HG03571 (cell line): ENCODE measurements at regions not wholly inside any gene's neighbourhood (a gene's known extent, or its start where the extent isn't known, plus 50 kb on each side); places are given as distances from the start of the nearest gene placed in this dataset.
"Not testable (repeated sequence)": the region's sequence is repeated elsewhere in the genome, so short reads cannot be mapped to it uniquely, and the experiment has no call there.

Experiments
- ATAC-seq: cut with Tn5 transposase; IDR thresholded peaks from one replicate; pipeline ENCODE4 v1.9.1; 2021; ENCODE audit not compliant: unreplicated experiment

DNA sequence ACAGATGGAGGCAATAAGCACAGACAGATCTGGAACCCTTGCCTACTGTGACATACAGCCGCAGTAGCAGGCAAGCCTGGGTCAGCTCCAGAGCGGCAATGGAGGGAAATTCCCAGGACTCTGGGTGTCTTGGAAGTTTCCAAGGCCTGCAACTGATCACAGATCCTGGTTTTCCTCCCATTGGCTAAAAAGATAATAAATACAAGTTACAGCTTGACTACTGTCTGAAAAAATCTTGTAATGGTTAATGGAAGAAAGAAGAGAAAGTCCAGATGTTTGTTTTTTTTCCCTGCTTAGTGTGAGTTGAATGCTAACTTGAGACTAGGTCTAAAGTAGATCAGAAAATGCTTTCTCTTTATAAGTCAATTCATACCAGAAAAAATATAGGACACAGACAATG, 307.6 kb downstream of the ALDH8A1 start:
- ATAC-seq = no peak

GRCh38 chr6:134640975-134641429, 308.9 kb downstream of the ALDH8A1 start:
- peak; percentile 86 for ATAC-seq

DNA sequence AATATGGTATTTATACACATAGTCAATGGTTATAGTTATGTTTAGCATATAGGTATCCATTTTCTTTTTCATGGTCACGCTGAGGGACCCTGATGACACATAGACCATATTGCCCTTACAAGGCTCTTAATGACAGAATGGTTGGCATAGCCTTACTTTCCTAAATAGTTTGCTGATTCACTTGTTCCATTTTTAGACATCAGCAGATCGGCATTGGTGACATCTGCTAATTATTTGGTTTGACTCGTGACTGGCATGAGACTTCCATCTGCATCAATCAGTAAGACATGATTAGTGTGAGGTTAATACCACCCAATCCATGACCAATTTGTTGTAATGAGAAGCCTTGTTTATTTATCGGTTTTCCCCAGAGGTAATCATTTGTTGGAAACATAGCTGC, 309.7 kb downstream of the ALDH8A1 start:
- no peak for ATAC-seq

DNA sequence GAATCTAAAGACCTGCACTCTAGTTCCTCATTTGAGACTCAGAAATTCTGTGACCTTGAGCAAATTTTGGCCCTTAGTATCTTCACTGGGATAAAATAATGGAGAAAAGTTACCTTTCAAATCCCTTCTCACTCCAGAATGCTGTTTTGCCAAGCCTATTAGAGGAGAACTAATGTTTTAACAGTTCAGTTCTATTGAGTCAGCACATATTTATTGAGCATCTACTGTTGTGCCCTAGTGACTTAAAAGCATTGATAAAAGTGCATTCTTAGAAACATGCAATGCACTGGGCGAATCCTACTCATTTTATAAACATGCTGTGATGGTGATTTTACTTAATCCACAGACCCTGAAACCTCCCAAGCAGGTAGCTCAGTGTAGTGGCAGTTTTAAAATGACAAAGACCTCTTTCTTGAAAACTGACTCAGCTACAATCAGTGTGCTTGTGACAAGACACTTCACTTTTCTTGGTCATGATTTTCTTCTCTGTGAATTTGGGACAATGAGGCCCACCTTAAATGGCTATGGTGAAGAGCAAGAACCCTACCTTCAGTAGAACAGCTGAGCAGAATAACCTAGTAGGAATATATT, 312.0 kb downstream of the ALDH8A1 start:
- no peak for ATAC-seq

GRCh38 chr6:134637282-134637681, 312.6 kb downstream of the ALDH8A1 start:
- ATAC-seq = no peak

DNA sequence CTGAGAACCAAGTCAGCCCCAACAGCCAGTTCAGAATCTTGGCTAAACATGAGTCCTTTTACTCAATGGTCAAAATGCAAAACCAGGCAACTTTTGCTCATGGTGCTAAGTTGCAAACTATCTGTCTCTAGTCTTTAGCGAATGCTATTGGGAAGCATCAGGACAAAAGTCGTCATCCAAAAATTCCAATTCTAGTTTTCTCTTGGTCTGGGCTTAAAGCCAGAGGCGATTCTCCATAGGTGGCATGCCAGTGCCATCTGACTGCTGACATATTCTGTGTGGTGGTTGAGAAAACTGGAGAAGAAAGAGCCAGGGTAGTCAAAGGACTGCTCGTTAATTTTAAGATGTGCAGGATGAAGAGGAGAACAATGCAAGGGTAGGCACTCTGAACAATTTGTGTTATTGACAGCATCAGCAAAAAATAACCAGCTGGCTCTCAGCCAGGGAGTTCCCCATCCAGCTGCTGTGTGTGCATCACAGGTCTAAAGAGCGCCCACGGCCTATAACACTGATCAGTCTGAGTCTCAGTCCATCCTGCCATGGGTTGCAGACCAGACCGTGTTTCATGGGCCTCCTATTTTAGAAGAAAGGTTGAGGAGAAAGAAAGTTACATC, 313.6 kb downstream of the ALDH8A1 start:
- no peak for ATAC-seq

DNA sequence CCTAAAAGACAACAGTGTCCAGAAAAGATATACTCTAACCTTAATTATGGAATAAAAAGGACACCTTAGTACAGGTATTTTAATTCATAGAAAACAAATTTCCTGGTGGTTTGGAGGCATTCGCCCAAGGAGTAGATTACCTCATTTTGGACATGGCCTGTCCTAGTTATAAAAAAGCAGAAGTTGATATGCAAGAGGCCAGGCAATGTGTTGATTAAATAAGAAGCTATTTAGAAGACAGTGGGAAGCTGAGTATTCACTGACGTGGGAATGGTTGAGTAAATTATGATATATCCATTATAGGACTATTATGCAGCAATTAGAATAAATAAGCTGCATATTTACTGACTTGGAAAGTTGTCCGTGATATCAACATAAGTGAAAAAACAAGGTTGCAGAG, 314.9 kb downstream of the ALDH8A1 start:
- ATAC-seq = no peak

DNA sequence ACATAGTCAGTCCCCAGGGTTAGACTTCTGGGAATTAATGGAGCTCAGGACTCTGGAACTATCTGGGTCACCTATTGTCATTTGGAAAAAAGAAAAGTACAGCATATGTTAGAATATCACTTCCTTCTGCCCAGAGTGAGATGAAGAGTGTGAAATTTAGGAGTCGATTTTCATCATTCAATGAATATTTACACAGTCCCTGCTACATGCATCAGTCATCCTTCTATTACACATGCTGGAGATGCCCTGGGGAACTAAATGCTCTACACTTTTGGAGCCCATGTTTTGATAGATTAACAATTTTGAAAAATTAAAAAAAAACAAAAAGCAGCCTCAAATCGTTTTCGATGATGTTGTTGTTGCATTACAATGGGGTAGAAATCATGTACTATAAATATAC, 315.4 kb downstream of the ALDH8A1 start:
- no peak for ATAC-seq

GRCh38 chr6:134632982-134633940, 315.3 kb upstream of the SGK1 start:
- ATAC-seq = not testable (repeated sequence)

DNA sequence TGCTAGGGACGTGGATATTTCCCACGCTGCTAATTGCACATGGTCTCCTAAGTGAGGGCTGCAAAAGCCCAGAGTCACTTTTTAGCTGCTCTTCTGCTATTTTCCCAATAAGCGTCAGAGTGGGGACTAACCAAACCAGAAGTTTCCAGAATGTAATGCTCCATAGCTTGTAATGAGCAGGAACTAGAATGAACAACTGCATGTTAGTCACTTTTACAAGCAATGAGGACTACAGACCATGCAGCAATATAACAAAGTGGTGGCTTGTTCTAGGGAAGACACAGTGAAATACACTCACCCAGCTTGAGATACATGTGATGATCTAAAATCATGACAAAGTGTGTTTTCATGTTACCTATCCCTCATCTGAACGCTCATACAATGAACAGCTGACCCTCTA, 314.1 kb upstream of the SGK1 start:
- no peak for ATAC-seq

DNA sequence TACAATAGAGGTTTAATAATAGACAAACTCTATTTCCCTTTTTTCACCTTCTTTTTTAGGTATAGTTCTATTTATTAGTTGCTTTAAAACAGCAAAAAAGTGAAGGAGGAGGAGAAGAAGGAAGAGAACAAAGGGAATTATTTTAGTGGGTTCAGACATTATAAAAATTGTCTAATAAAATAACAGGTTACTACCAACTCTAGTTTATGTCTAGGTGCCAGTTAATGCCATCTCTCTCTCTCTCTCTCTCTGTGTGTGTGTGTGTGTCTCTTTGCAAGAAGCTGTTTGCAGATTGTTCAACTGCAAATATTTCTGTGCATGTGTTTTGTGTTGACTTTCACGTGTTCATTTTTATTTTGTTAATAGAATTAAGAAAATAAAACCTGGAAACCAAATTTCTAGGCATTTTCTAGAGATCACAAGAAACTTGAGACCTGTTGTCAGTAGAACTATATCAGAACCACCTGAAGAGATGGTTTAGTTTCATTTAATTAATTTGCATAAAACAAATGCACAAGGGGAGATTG, 313.5 kb upstream of the SGK1 start:
- no peak for ATAC-seq

GRCh38 chr6:134630508-134631121, 312.7 kb upstream of the SGK1 start:
- ATAC-seq = no peak

DNA sequence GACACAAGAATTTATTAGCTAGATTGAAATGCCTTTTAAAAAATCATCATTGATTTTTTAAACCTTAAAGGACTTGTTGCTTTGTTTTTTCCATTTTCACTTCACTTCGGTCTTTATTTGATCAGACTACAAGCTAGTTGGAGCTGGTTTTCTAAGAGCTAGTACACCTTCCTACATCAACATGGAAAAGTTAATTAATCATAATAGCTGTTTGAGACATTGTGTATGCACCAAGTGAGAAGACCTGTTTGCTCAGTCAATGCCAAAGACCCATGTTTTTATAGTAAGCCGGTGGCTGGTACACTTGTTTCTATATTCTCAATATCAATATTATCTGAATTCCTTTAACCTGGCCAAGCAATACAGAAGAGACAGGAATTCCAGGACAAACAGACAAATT, 310.2 kb upstream of the SGK1 start:
- ATAC-seq = no peak

- ATAC-seq = no peak
Observed at GRCh38 chr6:134627707-134628106, 309.8 kb upstream of the SGK1 start.

GRCh38 chr6:134626589-134626988, 308.7 kb upstream of the SGK1 start:
- ATAC-seq = no peak

- no peak for ATAC-seq
Observed at GRCh38 chr6:134626086-134626485, 308.2 kb upstream of the SGK1 start.

GRCh38 chr6:134624781-134625180, 306.9 kb upstream of the SGK1 start:
- no peak for ATAC-seq

GRCh38 chr6:134623401-134623800, 305.5 kb upstream of the SGK1 start:
- ATAC-seq = no peak

DNA sequence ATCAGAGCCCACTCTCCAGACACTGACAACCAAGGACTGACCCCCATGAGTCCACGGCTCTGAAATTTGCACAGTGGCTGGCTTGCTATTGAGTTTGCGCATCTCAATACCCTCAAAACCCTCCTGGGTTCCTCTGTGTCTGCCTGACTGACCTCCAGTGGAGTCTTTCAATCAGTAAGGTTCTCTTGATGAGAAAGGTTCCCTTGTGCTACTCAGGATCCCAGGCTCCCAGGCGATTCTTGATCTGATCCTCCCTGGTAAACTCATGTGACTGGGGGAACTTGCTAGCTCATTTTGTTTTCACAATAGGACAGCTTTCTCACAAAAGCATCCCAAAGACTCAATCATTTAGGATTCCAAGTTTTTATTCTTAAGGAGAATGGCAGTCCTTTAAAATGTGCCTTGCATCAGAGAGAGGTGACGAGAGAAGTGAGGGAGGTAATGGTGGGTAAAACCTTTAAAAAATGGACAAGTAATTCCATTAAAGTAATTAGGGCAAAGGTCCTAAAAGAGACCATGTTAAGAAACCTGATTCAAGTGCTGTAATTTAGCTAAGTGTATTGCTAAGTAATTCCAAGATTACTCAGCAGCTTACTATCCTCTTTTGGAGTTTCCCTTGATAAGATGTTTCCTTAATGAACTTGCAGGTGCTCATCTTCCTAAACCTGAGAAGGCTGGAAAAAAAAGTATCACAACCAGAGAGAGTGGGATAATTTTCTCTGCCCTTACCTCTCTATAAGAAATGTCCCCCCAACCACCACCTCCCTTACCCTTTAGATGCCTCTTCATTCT, 304.7 kb upstream of the SGK1 start:
- no peak for ATAC-seq

DNA sequence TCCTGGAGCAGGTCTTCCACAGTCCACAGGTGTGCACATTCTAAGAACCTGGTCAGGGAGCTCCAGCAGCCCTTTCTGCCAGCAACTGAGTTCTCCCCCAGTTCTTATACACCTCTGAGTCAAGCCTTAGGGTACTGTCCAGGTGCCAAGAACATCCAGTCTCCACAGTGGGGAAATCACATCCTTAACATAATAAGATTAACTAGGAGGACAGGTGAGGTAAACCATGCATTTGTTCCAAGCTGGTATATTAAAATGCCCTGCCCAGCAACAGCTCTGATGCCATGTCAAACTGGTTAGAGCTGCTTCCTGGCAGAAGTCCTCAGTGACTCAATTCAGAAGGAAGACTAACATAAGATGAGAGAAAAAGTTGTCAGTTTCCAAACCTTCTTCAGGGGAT, 303.9 kb upstream of the SGK1 start:
- ATAC-seq = no peak
